Breast epithelium (tissue), 3 donors: ENCODE measurements at regions not wholly inside any gene's neighbourhood (a gene's known extent, or its start where the extent isn't known, plus 50 kb on each side); places are given as distances from the start of the nearest gene placed in this dataset.

ENCODE experiments used
- POLR2A ChIP-seq: fragments of 450-650 bp; IDR thresholded peaks from one replicate; pipeline ENCODE4 v1.6.1; 2016; ENCODE audit warnings: antibody characterized with exemption, mild to moderate bottlenecking, moderate library complexity
- POLR2AphosphoS5 ChIP-seq, 3 donors: sonication (generic); formaldehyde crosslinking; IDR thresholded peaks; one replicate each; pipeline ENCODE4 v1.6.1; 2017; ENCODE audit warnings: antibody characterized with exemption in 3 of 3
- TF ChIP-seq, protein P1 (sequence below), 3 donors: fragments of 450-650 bp; IDR thresholded peaks; one replicate each; pipeline ENCODE4 v1.5.1; 2016 to 2017; ENCODE audit warnings: antibody characterized with exemption in 3 of 3, mild to moderate bottlenecking in 3 of 3, moderate library complexity in 3 of 3

DNA sequence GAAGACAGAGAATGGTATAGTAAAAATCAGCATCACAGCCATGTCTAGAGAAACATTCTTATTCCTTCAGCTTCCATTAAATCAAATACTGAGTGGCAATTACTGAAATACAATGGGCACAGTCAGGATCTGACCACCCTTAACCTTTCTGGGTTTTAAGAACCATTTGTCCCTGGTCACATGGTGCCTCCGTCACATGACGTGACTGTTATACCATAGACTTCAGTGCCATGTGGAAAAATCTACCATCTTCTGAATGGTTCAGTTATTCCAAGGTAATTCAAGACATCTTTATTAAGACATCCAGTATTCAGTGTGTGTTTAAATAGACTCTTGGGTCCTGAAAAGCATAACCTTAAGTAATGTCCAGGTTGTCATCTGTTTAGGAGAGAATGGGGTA, 553.1 kb upstream of the FLRT2 start:
- TF ChIP-seq POLR2A (no peak), POLR2AphosphoS5 (IDR thresholded peaks at IDR 0.05) (no peak)
- TF ChIP-seq, protein P1, sequence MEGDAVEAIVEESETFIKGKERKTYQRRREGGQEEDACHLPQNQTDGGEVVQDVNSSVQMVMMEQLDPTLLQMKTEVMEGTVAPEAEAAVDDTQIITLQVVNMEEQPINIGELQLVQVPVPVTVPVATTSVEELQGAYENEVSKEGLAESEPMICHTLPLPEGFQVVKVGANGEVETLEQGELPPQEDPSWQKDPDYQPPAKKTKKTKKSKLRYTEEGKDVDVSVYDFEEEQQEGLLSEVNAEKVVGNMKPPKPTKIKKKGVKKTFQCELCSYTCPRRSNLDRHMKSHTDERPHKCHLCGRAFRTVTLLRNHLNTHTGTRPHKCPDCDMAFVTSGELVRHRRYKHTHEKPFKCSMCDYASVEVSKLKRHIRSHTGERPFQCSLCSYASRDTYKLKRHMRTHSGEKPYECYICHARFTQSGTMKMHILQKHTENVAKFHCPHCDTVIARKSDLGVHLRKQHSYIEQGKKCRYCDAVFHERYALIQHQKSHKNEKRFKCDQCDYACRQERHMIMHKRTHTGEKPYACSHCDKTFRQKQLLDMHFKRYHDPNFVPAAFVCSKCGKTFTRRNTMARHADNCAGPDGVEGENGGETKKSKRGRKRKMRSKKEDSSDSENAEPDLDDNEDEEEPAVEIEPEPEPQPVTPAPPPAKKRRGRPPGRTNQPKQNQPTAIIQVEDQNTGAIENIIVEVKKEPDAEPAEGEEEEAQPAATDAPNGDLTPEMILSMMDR (IDR thresholded peaks at IDR 0.05) = no peak
